OCI-LY3 (cell line): ENCODE measurements at regions not wholly inside any gene's neighbourhood (a gene's known extent, or its start where the extent isn't known, plus 50 kb on each side); places are given as distances from the start of the nearest gene placed in this dataset.
"Not testable (repeated sequence)": the region's sequence is repeated elsewhere in the genome, so short reads cannot be mapped to it uniquely, and the experiment has no call there.

Experiments used
- H2AFZ ChIP-seq: fragments of 200-600, 300-600 bp; shearing (Covaris generic); 2 replicates; pipeline ENCODE4 v1.6.0; 2014; ENCODE audit warnings: antibody characterized with exemption, low read depth, low read length
- H3K27ac ChIP-seq: fragments of 200-600, 300-600 bp; sonication (generic); 2 replicates; pipeline ENCODE4 v1.5.1; 2014; ENCODE audit warnings: mild to moderate bottlenecking, low read length, moderate library complexity, mixed read lengths
- H3K27me3 ChIP-seq: fragments of 200-600, 300-600 bp; sonication (generic); 2 replicates; pipeline ENCODE4 v1.6.1; 2014; ENCODE audit warnings: low read depth, low read length, mixed read lengths
- H3K36me3 ChIP-seq: fragments of 200-600, 300-600 bp; sonication (generic); replicated peaks from 2 replicates; pipeline ENCODE3; 2014; ENCODE audit warnings: low read depth, low read length, mixed read lengths
- H3K4me1 ChIP-seq: fragments of 300-600, 200-600 bp; sonication (generic); 2 replicates; pipeline ENCODE4 v1.6.1; 2014; ENCODE audit warnings: low read length, mixed read lengths
- H3K4me2 ChIP-seq: fragments of 200-600, 300-600 bp; sonication (generic); 2 replicates; pipeline ENCODE4 v1.6.1; 2014; ENCODE audit warnings: low read length, mixed read lengths
- H3K4me3 ChIP-seq: fragments of 300-600, 200-600 bp; sonication (generic); 2 replicates; pipeline ENCODE4 v1.5.1; 2014; ENCODE audit warnings: antibody characterized with exemption, mild to moderate bottlenecking, low read length, moderate library complexity
- H3K79me2 ChIP-seq: fragments of 300-600, 200-600 bp; shearing (Covaris generic); 2 replicates; pipeline ENCODE4 v1.6.1; 2014; ENCODE audit warnings: mild to moderate bottlenecking, low read length, mixed read lengths
- H3K9ac ChIP-seq: fragments of 300-600, 200-600 bp; shearing (Covaris generic); 2 replicates; pipeline ENCODE4 v1.6.0; 2014; ENCODE audit warnings: mild to moderate bottlenecking, low read length, moderate library complexity
- H3K9me3 ChIP-seq: fragments of 200-600, 300-600 bp; shearing (Covaris generic); 2 replicates; pipeline ENCODE4 v1.6.1; 2014; ENCODE audit warnings: low read length, mixed read lengths; ENCODE audit not compliant: insufficient read depth
- H4K20me1 ChIP-seq: fragments of 200-600, 300-600 bp; sonication (generic); 2 replicates; pipeline ENCODE4 v1.6.1; 2016; ENCODE audit warnings: low read length, mixed read lengths; ENCODE audit not compliant: insufficient read depth
- EZH2phosphoT487 ChIP-seq: fragments of 200-600 bp; shearing (Covaris generic); IDR thresholded peaks from 2 replicates; pipeline ENCODE4 v1.6.1; 2018; ENCODE audit warnings: antibody characterized with exemption, mixed run types, low read depth
- TF ChIP-seq, protein P1 (sequence below): fragments of 200-600, 300-600 bp; sonication (generic); IDR thresholded peaks from 2 replicates; pipeline ENCODE4 v1.5.1; 2014; ENCODE audit warnings: antibody characterized with exemption, low read length, low read depth

- no peak overlapping the region for H3K27ac ChIP-seq
Observed at GRCh38 chr16:54739381-54739780, 191.3 kb upstream of the IRX5 start.

GRCh38 chr16:54734156-54734555 lies 196.5 kb upstream of the IRX5 start:
- Histone ChIP-seq H3K9ac (no peak overlapping the region), H3K9me3 (no peaks in the 10 kb centered on the region), H2AFZ (no peak overlapping the region), H3K4me2 (no peak overlapping the region), H3K79me2 (no peaks in the 10 kb centered on the region), H3K27me3 (no peaks in the 10 kb centered on the region), H4K20me1 (no peaks in the 10 kb centered on the region), H3K36me3 (no peaks in the 10 kb centered on the region), H3K4me3 (no peak overlapping the region), H3K27ac (no peak overlapping the region), H3K4me1 (no peaks in the 10 kb centered on the region)
- no peak for TF ChIP-seq EZH2phosphoT487
- TF ChIP-seq, protein P1, sequence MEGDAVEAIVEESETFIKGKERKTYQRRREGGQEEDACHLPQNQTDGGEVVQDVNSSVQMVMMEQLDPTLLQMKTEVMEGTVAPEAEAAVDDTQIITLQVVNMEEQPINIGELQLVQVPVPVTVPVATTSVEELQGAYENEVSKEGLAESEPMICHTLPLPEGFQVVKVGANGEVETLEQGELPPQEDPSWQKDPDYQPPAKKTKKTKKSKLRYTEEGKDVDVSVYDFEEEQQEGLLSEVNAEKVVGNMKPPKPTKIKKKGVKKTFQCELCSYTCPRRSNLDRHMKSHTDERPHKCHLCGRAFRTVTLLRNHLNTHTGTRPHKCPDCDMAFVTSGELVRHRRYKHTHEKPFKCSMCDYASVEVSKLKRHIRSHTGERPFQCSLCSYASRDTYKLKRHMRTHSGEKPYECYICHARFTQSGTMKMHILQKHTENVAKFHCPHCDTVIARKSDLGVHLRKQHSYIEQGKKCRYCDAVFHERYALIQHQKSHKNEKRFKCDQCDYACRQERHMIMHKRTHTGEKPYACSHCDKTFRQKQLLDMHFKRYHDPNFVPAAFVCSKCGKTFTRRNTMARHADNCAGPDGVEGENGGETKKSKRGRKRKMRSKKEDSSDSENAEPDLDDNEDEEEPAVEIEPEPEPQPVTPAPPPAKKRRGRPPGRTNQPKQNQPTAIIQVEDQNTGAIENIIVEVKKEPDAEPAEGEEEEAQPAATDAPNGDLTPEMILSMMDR, result no peak

More at GRCh38 chr16:54739381-54739780, 191.3 kb upstream of the IRX5 start:
- Histone ChIP-seq H3K9ac (no peak overlapping the region), H2AFZ (no peak overlapping the region), H3K9me3 (no peaks in the 10 kb centered on the region), H3K36me3 (no peaks in the 10 kb centered on the region), H3K4me3 (no peak overlapping the region), H3K4me1 (no peaks in the 10 kb centered on the region), H3K4me2 (no peak overlapping the region), H3K27me3 (no peaks in the 10 kb centered on the region), H3K79me2 (no peaks in the 10 kb centered on the region), H4K20me1 (no peaks in the 10 kb centered on the region)
- TF ChIP-seq EZH2phosphoT487, result no peak
- TF ChIP-seq, protein P1, result no peak

DNA sequence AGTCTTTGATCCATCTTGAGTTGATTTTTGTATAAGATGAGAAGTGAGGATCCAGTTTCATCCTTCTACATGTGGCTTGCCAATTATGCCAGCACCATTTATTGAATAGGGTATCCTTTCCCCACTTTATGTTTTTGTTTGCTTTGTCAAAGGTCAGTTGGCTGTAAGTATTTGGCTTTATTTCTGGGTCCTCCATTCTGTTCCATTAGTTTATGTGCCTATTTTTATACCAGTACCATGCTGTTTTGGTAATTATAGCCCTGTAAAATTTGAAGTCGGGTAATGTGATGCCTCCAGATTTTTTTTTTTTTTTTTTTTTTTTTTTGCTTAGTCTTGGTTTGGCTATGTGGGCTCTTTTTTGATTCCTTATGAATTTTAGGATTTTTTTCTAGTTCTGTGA lies 203.0 kb upstream of the IRX5 start:
- not testable (repeated sequence) for H3K4me1 ChIP-seq, H3K36me3 ChIP-seq, H4K20me1 ChIP-seq, H3K79me2 ChIP-seq, H3K4me3 ChIP-seq, H3K27me3 ChIP-seq, H3K9ac ChIP-seq, H2AFZ ChIP-seq, H3K4me2 ChIP-seq, H3K9me3 ChIP-seq, H3K27ac ChIP-seq

DNA sequence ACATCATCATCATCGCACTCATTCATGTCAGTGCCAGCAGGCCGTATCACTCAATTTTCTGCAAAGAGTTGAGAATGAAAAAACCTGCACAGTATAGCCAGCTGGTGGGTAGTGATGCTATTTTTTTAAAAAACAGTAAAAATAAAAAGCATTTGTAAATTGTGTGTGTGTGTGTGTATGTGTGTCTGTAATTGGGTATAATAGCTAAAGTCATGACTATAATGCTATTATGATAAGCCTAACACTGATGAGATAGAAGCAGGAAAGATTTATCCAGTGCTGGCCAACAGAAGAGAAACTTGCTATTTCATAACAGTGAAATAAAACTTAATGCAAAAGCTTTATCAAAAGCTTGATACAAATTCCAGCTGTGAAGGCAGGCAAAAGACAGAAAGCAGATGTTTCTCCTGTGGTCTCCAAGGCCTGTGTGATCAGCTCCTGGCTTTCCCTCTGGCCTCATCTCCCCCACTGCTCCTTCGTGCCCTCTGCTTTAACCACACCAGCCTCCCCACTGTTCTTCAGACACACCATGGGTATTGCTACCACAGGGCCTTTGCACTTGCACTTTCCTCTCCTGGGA lies 206.2 kb upstream of the IRX5 start:
- Histone ChIP-seq H3K36me3 (no peaks in the 10 kb centered on the region), H3K79me2 (no peaks in the 10 kb centered on the region), H3K9me3 (no peaks in the 10 kb centered on the region), H3K4me3 (no peak overlapping the region), H2AFZ (no peak overlapping the region), H3K4me2 (no peak overlapping the region), H3K9ac (no peak overlapping the region), H3K27ac (no peak overlapping the region), H3K27me3 (no peaks in the 10 kb centered on the region), H4K20me1 (no peaks in the 10 kb centered on the region), H3K4me1 (no peaks in the 10 kb centered on the region)
- TF ChIP-seq, protein P1, result no peak
- no peak for TF ChIP-seq EZH2phosphoT487

DNA sequence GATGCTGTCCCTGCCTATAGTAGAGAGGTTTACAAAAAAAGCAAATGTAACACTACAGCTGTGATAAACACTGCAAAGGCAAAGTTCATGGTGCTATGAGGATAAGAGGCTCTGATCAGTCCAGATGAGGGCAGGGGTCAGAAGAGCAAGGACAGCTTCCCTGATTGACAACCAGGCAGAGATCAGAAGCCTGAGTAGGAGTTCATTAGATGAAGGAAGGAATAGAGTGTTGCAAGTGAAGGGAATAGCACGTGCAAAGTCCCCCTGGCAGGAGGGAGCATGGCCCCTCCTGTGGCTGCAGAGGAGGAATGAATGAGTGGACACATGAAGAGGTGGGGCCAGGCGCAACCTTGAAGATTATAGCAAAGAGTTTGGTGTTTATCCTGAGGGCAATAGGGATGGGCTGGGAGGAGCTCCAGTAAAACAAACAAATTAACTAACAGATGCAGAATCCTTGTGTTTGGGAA lies 208.4 kb upstream of the IRX5 start:
- Histone ChIP-seq H3K4me3 (no peak overlapping the region), H3K9ac (no peak overlapping the region), H4K20me1 (no peaks in the 10 kb centered on the region), H3K36me3 (no peaks in the 10 kb centered on the region), H3K9me3 (no peaks in the 10 kb centered on the region), H3K4me2 (no peak overlapping the region), H2AFZ (no peak overlapping the region), H3K27me3 (no peaks in the 10 kb centered on the region), H3K4me1 (no peaks in the 10 kb centered on the region), H3K79me2 (no peaks in the 10 kb centered on the region), H3K27ac (no peak overlapping the region)
- TF ChIP-seq, protein P1, result no peak
- no peak for TF ChIP-seq EZH2phosphoT487
